Endothelial cell of umbilical vein (primary cell): ENCODE measurements at regions not wholly inside any gene's neighbourhood (a gene's known extent, or its start where the extent isn't known, plus 50 kb on each side); places are given as distances from the start of the nearest gene placed in this dataset.

Source experiments
- BruUV-seq: library from RNA; stranded (reverse); fragments of 400-500 nt; replicated peaks from 2 replicates; lab custom pipeline; 2021; lab: Mats Ljungman, UMichigan
- CTCF ChIA-PET: fragments of 300-600, 350-600 bp; sonication (Branson Sonifier 250); formaldehyde crosslinking; loops from one replicate; lab custom pipeline; 2021; ENCODE audit warnings: antibody characterized with exemption, inconsistent platforms; lab: Charles Lee
- POLR2A ChIA-PET: fragments of 300-600, 350-600 bp; sonication (Branson Sonifier 250); formaldehyde crosslinking; loops from one replicate; lab custom pipeline; 2021; ENCODE audit warnings: antibody characterized with exemption, inconsistent platforms; lab: Charles Lee
- DNase-seq: peaks from one replicate; pipeline ENCODE4 v3.0.0-alpha.2; 2011; ENCODE audit warnings: low read depth, low spot score
- FAIRE-seq: peaks from 2 replicates; lab custom pipeline; 2011; peaks lifted over from hg19 to GRCh38; lab: Jason Lieb, UNC
- H2AFZ ChIP-seq: 2 replicates; pipeline ENCODE4 v1.6.0; 2012; ENCODE audit warnings: low read depth, low read length, control low read depth, inconsistent platforms
- H3K27ac ChIP-seq: 2 replicates; pipeline ENCODE4 v1.5.1; 2011; ENCODE audit warnings: low read depth, mild to moderate bottlenecking, control low read depth, low read length, moderate library complexity; ENCODE audit not compliant: insufficient read depth
- H3K27me3 ChIP-seq, 2 experiments: 2 replicates each; pipeline versions ENCODE4 v1.6.0 to v1.6.1; 2011; ENCODE audit warnings: low read length in 2 of 2, mixed read lengths in 1 of 2; ENCODE audit not compliant: control insufficient read depth in 2 of 2, insufficient read depth in 2 of 2
- H3K36me3 ChIP-seq, 2 experiments: 2 replicates in 1 of 2; 3 replicates in 1 of 2; pipeline ENCODE4 v1.5.1; 2011; ENCODE audit warnings: low read length in 2 of 2, mild to moderate bottlenecking in 1 of 2, moderate library complexity in 1 of 2; ENCODE audit not compliant: control insufficient read depth in 2 of 2, insufficient read depth in 2 of 2; ENCODE audit errors: extremely low read depth in 1 of 2
- H3K4me1 ChIP-seq: 3 replicates; pipeline ENCODE4 v1.5.1; 2011; ENCODE audit warnings: mild to moderate bottlenecking, low read length; ENCODE audit not compliant: control insufficient read depth, insufficient read depth; ENCODE audit errors: extremely low read depth
- H3K4me2 ChIP-seq: 2 replicates; pipeline ENCODE4 v1.6.1; 2011; ENCODE audit warnings: low read length, control low read depth, mixed read lengths; ENCODE audit not compliant: insufficient read depth
- H3K4me3 ChIP-seq, 3 experiments: fragments of 200-600 bp in 1 of 3; sonication (generic), shearing (Covaris generic) in 1 of 3; replicated peaks in 1 of 3; 2 replicates each; pipeline ENCODE4 v1.5.1; 2011 to 2016; ENCODE audit warnings: control low read depth in 3 of 3, low read length in 3 of 3, mild to moderate bottlenecking in 2 of 3, inconsistent platforms in 1 of 3, low read depth in 1 of 3, moderate library complexity in 1 of 3; ENCODE audit not compliant: insufficient read depth in 1 of 3
- H3K79me2 ChIP-seq: 2 replicates; pipeline ENCODE4 v1.6.0; 2012; ENCODE audit warnings: low read length, inconsistent platforms; ENCODE audit not compliant: control insufficient read depth, insufficient read depth
- H3K9ac ChIP-seq: replicated peaks from 2 replicates; pipeline ENCODE3; 2011; ENCODE audit warnings: low read length, control low read depth; ENCODE audit not compliant: insufficient read depth; ENCODE audit errors: extremely low read depth
- H3K9me1 ChIP-seq: replicated peaks from 3 replicates; pipeline ENCODE4 v1.6.0; 2011; ENCODE audit warnings: mild to moderate bottlenecking, low read length; ENCODE audit not compliant: control insufficient read depth, insufficient read depth; ENCODE audit errors: extremely low read depth
- H3K9me3 ChIP-seq: replicated peaks from 2 replicates; pipeline ENCODE4 v1.5.1; 2012; ENCODE audit warnings: low read length, inconsistent platforms; ENCODE audit not compliant: control insufficient read depth, insufficient read depth
- H4K20me1 ChIP-seq: replicated peaks from 2 replicates; pipeline ENCODE3; 2011; ENCODE audit warnings: mild to moderate bottlenecking, low read length; ENCODE audit not compliant: control insufficient read depth, insufficient read depth; ENCODE audit errors: extremely low read depth
- FOS ChIP-seq: IDR thresholded peaks from 2 replicates; pipeline ENCODE4 v1.6.1; 2011; ENCODE audit warnings: mild to moderate bottlenecking, low read length, moderate library complexity, borderline replicate concordance; ENCODE audit not compliant: insufficient read depth
- JUN ChIP-seq: IDR thresholded peaks from 2 replicates; pipeline ENCODE4 v1.6.1; 2011; ENCODE audit warnings: borderline replicate concordance, low read depth; ENCODE audit not compliant: insufficient read length, insufficient read depth
- MYC ChIP-seq: IDR thresholded peaks from one replicate; pipeline ENCODE4 v1.6.1; 2011; ENCODE audit warnings: mild to moderate bottlenecking, low read depth, low read length
- POLR2A ChIP-seq: IDR thresholded peaks from 2 replicates; pipeline ENCODE4 v1.6.1; 2012; ENCODE audit warnings: low read depth, mild to moderate bottlenecking, control low read depth, low read length
- POLR2AphosphoS5 ChIP-seq: IDR thresholded peaks from 2 replicates; pipeline ENCODE4 v1.6.1; 2012; ENCODE audit warnings: low read depth, mild to moderate bottlenecking, control low read depth, low read length, moderate library complexity; ENCODE audit not compliant: insufficient read depth
- dilution Hi-C: fragments of 300-500 bp; cut with MboI; formaldehyde crosslinking; loops from one replicate; pipeline ENCODE4 v1.15.0; 2019; ENCODE audit warnings: low sequenced_read_pairs; ENCODE audit not compliant: extremely low pct_ligation_motif_present
- intact Hi-C: fragments of 100-400 bp; cut with micrococcal nuclease; formaldehyde crosslinking; loops from one replicate; pipeline ENCODE4 v1.10.0; 2022
- TF ChIP-seq, protein P1 (sequence below): IDR thresholded peaks from 2 replicates; pipeline ENCODE4 v1.6.1; 2011; ENCODE audit not compliant: insufficient read depth, insufficient read length
- TF ChIP-seq, protein P2 (sequence below), 2 donors: IDR thresholded peaks; 1 replicate in 1 of 2; 2 replicates in 1 of 2; pipeline ENCODE4 v1.5.1; 2011; ENCODE audit warnings: low read length in 2 of 2, mild to moderate bottlenecking in 2 of 2, moderate library complexity in 2 of 2, control low read depth in 1 of 2, inconsistent platforms in 1 of 2, low read depth in 1 of 2; ENCODE audit not compliant: insufficient read depth in 1 of 2; ENCODE audit errors: extremely low read depth in 1 of 2

DNA sequence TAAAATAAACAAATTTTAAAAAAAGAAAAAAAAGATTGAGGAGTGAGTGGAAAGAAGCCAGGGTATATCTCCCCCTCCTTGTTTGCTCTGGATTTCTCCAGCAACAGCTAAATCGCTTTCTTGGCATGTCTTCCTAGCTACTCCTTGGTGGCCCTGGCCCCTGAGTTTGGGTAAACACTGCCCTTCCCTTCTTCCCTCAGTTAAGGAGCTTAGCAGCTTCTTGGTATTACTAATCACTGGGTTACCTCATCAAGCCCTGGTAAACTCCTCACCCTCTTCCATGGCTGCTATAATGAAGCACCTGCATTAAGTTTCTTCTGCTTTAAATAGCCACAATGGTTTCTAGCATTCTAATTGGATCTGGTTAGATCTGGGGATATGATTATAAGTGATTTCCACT, 269.8 kb downstream of the FZD1 start:
- Histone ChIP-seq H3K27me3 (no peaks in the 10 kb centered on the region), H3K9me3 (no peaks in the 10 kb centered on the region), H3K9me1 (no peaks in the 10 kb centered on the region), H2AFZ (no peak overlapping the region), H3K79me2 (no peaks in the 10 kb centered on the region), H4K20me1 (no peaks in the 10 kb centered on the region), H3K36me3 (no peaks in the 10 kb centered on the region), H3K4me1 (no peaks in the 10 kb centered on the region), H3K27ac (no peak overlapping the region), H3K4me3 (no peak overlapping the region), H3K4me2 (no peak overlapping the region), H3K9ac (no peak overlapping the region)
- BruUV-seq = no TSS peak
- FAIRE-seq (no peak), DNase-seq (no peak)
- ChIA-PET POLR2A (no interaction called here), CTCF (no interaction called here)
- intact Hi-C loops = no loop called here
- no peak for TF ChIP-seq POLR2A
- no peak for TF ChIP-seq POLR2AphosphoS5
- dilution Hi-C loops = no loop called here

DNA sequence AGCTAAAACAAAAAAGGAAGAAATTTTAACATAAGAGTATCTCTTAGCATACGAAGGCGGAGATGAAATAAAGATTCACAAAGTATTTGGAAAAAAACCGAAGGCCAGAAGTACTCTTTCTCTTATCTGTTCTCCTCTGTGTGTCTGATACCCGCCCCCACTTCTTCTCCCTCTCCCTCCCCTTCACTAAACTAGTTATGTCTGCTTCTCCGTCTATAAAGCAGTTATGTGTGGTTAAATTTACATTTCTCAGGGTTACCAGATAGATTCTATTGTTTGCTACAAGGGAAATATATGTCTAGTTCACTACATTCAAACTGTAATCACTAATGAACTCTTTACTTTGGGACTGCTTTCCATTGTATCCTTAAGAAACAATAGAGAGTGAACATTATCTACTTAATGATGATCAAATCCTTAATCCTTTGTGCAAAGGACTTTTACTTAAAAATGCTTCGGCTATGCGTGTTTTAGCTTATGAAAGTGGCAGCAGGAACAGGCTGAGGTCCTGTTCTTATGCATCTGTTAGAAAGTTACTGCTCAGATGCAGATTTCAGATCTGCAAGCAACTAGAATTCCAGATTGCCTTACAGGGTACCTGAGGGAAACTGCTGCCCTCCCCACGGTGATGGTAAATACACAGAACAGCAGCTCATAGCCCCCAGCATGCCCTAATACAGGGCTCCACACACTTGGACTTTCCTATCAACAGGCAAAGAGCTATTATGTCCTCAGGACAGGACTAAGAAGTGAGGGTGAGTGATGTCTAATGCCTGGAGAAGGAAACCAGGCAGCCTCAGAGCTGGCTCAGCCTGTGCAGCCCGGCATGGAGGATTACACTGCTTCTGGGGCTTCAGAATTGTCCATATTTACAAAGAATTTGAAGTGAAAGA, 273.3 kb downstream of the FZD1 start:
- intact Hi-C loops = no loop called here

More for the DNA sequence above, 273.3 kb downstream of the FZD1 start:
- ChIA-PET POLR2A (no interaction called here), CTCF (interaction anchor here (1.0 kb wide), 1 partner anchor 249 kb away, joined by 3 read pairs; no protein-coding TSS in a partner anchor)
- no TSS peak for BruUV-seq
- Histone ChIP-seq H3K4me1 (no peaks in the 10 kb centered on the region), H3K4me2 (no peak overlapping the region), H3K36me3 (no peaks in the 10 kb centered on the region), H2AFZ (no peak overlapping the region), H3K27me3 (no peaks in the 10 kb centered on the region), H4K20me1 (no peaks in the 10 kb centered on the region), H3K9me1 (no peaks in the 10 kb centered on the region), H3K4me3 (no peak overlapping the region), H3K9ac (no peak overlapping the region), H3K9me3 (no peaks in the 10 kb centered on the region), H3K79me2 (no peaks in the 10 kb centered on the region), H3K27ac (no peak overlapping the region)
- no peak for FAIRE-seq
- no peak for DNase-seq
- no peak for TF ChIP-seq POLR2A
- TF ChIP-seq, protein P1, sequence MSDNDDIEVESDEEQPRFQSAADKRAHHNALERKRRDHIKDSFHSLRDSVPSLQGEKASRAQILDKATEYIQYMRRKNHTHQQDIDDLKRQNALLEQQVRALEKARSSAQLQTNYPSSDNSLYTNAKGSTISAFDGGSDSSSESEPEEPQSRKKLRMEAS = no peak
- TF ChIP-seq, protein P2, sequence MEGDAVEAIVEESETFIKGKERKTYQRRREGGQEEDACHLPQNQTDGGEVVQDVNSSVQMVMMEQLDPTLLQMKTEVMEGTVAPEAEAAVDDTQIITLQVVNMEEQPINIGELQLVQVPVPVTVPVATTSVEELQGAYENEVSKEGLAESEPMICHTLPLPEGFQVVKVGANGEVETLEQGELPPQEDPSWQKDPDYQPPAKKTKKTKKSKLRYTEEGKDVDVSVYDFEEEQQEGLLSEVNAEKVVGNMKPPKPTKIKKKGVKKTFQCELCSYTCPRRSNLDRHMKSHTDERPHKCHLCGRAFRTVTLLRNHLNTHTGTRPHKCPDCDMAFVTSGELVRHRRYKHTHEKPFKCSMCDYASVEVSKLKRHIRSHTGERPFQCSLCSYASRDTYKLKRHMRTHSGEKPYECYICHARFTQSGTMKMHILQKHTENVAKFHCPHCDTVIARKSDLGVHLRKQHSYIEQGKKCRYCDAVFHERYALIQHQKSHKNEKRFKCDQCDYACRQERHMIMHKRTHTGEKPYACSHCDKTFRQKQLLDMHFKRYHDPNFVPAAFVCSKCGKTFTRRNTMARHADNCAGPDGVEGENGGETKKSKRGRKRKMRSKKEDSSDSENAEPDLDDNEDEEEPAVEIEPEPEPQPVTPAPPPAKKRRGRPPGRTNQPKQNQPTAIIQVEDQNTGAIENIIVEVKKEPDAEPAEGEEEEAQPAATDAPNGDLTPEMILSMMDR (IDR thresholded peaks at IDR 0.05; ENCODE audit: extremely low read depth in 1 of 2, insufficient read depth in 1 of 2, low read depth in 1 of 2, low read length in 2 of 2) = no peak
- TF ChIP-seq MYC = no peak
- no peak for TF ChIP-seq POLR2AphosphoS5
- no peak for TF ChIP-seq JUN
- TF ChIP-seq FOS = no peak
- dilution Hi-C loops = no loop called here
